DMS 273 treated with DMSO at 0.1 percent for 48 hours (cell line): ENCODE measurements at regions not wholly inside any gene's neighbourhood (a gene's known extent, or its start where the extent isn't known, plus 50 kb on each side); places are given as distances from the start of the nearest gene placed in this dataset.

Experiments used
- DNase-seq: peaks from one replicate; lab custom pipeline; 2025; lab: John Stamatoyannopoulos, UW

- DNase-seq = no peak
Measured at GRCh38 chr5:61737301-61737963, 405.4 kb downstream of the ZSWIM6 start.

DNA sequence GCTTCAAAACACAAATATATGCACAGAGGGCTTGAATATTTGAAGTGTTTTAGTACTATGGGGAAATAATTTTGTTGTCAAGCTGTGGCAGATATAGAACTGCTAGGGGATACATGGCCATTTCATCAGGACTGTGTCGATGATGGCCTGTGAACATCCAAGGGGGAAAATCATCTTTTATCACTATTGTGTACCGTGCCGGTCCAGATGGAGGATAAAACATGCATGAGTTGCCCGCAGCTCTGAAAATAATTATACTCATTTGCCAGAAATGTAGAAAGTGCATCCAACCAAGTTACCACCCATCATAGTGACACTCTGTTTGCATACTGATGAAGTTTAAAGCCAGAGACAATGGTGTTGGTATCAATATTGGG lies 405.9 kb downstream of the ZSWIM6 start:
- no peak for DNase-seq

DNA sequence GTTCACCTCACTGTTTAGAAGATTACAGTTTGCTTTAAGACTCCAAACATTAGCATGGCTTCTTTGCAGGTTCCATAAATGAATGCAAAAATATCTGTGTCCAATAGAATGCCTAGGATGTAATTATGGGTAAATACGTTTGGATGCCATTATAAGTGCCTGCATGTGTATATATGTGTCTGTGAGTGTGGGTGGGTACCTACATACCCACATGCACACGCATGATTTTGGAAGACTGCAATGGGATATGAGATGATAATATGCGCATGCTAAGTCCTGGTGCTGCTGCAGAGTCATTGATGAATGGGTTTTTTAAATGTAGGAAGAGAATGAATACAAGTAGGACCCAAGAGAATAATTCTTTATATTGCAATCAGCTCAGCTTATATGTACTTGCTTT lies 406.4 kb downstream of the ZSWIM6 start:
- DNase-seq = no peak

GRCh38 chr5:61744690-61745619 lies 412.9 kb downstream of the ZSWIM6 start:
- no peak for DNase-seq

GRCh38 chr5:61746831-61747575 lies 414.9 kb downstream of the ZSWIM6 start:
- no peak for DNase-seq

GRCh38 chr5:61748121-61748520 lies 416.1 kb downstream of the ZSWIM6 start:
- no peak for DNase-seq

- no peak for DNase-seq
Measured at GRCh38 chr5:61748651-61749050, 416.6 kb downstream of the ZSWIM6 start.

- no peak for DNase-seq
Measured at GRCh38 chr5:61752588-61752987, 420.5 kb downstream of the ZSWIM6 start.

GRCh38 chr5:61754792-61755191 lies 422.7 kb downstream of the ZSWIM6 start:
- no peak for DNase-seq

DNA sequence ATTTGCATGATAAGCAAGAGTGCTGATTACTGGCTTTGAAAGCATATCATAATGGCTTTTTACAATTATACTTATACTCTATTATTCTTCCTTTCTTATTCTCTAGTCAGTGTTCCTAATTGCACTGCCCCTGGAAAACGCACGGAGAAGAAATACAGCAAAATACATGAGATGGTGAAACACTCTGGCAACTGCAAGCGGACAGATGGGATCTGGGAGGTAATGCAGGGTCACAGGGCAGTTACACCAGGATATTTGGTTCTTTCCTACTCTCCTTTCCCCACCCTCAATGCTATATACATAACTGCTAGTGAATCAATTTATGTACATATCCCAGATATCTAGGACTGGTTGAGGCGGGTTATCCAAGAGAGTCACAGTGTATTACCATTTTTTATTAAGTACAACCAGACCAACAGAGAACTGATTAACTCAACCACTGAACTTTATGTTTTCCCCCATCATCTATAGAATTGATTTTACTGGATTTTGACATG lies 423.7 kb downstream of the ZSWIM6 start:
- DNase-seq = peak; percentile 68

DNA sequence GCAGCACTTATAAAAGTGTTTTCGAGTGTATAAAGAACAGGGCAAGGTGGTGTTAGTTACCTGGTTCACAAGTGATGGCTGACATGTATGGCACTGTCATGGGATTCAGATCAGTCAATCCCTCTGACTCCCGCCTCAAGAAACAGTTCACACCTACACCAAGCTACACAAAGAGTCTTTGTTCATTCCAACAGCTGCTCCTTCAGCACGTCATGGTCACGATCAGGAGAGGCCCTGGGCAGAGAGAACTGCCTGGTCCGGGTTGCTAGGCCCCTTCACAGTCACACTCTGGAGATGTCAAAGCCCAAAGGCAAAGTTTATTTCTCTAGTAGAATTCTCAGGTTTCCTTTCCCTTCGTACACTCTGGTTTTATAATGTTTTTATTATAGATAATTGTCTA lies 426.7 kb downstream of the ZSWIM6 start:
- DNase-seq = no peak

GRCh38 chr5:61765471-61765870 lies 433.4 kb downstream of the ZSWIM6 start:
- DNase-seq = no peak

DNA sequence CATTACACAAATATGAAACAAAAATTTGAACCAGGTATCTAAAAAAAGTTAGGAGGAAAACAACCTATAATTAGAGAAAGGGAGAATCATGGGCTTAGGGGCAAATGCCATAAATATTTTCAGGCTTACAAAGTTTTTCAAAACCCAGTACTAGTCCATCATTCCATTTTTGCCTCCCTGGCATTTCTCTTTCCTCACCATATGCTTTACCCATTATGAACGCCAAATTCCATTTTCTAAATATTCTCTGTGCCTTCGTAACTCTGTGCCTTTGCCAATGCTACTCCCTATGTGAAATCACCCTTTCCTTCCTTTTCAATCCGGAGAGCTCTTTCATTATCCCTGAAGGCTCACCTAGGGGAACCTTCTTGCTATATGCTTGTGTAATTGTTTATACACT lies 434.1 kb downstream of the ZSWIM6 start:
- no peak for DNase-seq

- no peak for DNase-seq
Measured at GRCh38 chr5:61767231-61768080, 435.4 kb downstream of the ZSWIM6 start.

DNA sequence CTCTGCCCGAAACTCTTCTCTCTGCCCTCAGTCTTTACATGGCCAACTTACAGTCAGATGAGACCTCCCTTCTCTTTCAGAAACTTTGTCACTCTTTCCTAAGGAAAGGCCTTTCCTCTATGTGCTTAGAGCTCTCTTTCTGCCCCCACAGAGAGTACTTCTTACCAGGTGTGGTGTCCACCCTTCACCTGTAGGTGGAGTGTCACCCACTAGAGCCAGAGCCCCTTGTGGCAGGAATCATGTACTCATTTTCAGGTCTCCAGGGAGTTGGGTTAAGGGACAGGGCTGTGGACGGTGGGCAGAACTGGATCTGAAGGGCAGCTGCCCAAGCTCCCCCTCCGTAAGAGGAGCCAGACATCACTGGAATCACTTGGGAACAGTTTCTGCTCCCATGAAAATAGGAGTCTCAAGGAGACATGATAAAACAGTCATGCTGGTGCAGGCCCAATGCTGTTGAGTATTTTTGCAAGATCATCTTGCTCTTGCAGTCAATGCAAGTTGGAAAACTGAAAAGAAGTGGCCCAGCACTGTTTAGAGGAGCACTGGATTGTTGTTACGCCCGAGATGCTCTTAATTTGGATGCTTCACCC lies 436.7 kb downstream of the ZSWIM6 start:
- DNase-seq = peak; percentile 33

DNA sequence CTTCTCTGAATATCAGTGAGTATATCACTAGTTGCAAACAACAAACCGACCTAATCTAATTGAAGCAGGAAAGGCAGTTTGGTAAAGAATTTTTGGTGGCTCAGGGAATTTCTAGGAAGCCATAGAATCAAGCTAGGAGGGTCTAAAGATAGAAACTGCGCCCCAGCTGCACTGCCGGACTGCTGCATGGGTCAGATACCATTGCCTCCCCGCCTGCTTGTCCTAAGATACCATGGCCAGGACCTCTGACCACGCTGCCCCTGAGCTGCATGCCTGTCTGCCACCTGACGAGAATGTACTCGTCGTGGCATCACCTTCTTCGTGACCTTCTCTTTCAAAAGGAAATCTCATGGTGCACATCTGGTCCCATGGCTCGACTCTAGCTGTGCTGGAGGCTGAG lies 439.0 kb downstream of the ZSWIM6 start:
- no peak for DNase-seq

GRCh38 chr5:61771808-61772207 lies 439.8 kb downstream of the ZSWIM6 start:
- no peak for DNase-seq

DNA sequence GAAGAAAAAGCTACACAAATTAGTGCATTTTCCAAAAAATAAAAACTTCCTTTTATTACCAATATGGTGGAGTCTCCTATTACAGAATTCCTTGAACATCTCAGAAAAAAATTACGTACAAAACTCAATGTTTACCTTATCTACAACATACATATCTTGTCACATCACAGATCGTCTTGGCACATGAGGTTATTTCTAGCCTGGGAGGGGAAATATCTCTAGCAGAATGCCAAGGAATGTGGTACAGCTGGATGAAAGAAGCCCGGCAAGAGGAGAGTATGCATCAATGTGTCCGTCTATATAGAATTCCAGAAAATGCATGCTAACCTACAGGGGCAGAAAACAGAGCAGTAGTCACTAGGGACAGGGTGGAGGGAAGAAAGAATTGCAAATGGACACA lies 443.8 kb downstream of the ZSWIM6 start:
- no peak for DNase-seq

GRCh38 chr5:61777292-61777691 lies 445.2 kb downstream of the ZSWIM6 start:
- no peak for DNase-seq

DNA sequence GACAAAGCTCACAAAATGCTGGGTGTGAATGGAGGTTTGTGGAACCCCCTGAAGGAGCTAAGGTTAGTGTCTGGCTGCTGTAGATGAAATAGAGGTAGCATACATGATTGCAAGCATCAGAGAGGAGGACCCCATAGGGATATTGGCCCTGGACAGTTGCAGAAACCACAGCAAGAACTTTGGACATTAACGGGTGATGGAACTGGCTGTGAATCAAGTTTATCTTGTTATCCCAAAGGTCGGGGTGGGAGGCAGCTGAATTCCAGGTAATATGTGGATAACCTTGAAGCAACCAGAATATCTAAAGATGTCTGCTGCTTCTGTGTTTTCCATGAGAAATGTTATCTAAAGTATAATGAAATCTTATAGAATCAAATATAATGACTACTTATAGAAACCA lies 447.7 kb downstream of the ZSWIM6 start:
- DNase-seq = no peak

GRCh38 chr5:61783481-61783880 lies 451.4 kb downstream of the ZSWIM6 start:
- no peak for DNase-seq
